Heart left ventricle (tissue), 16 donors: ENCODE measurements at regions not wholly inside any gene's neighbourhood (a gene's known extent, or its start where the extent isn't known, plus 50 kb on each side); places are given as distances from the start of the nearest gene placed in this dataset.

Experiments
- ATAC-seq, 4 donors: fragments of 200-7000 bp; cut with Tn5 transposase; one replicate each; pipeline ENCODE4 v1.9.1; 2020 to 2022; ENCODE audit warnings: moderate library complexity in 4 of 4, mild to moderate bottlenecking in 3 of 4, moderate number of reproducible peaks in 1 of 4
- DNase-seq, 5 donors: peaks; one replicate each; pipeline ENCODE4 v3.0.0-alpha.2; 2020
- H3K27ac ChIP-seq, 12 donors: fragments of 200-600 bp; sonication (generic) in 4 of 12; one replicate each; pipeline versions ENCODE4 v1.5.0 to v1.8.0; 2016 to 2022; ENCODE audit warnings: mild to moderate bottlenecking in 2 of 12
- H3K27me3 ChIP-seq, 9 donors: fragments of 200-600 bp; sonication (generic) in 2 of 9; one replicate each; pipeline versions ENCODE4 v1.5.1 to v1.8.0; 2016 to 2022; ENCODE audit warnings: mild to moderate bottlenecking in 3 of 9
- H3K36me3 ChIP-seq, 9 donors: fragments of 200-600 bp; sonication (generic) in 2 of 9; one replicate each; pipeline versions ENCODE4 v1.5.0 to v1.8.0; 2018 to 2022; ENCODE audit warnings: mild to moderate bottlenecking in 2 of 9
- H3K4me1 ChIP-seq, 12 donors: fragments of 200-600 bp; sonication (generic) in 4 of 12; one replicate each; pipeline versions ENCODE4 v1.5.0 to v1.8.0; 2016 to 2022; ENCODE audit warnings: mild to moderate bottlenecking in 3 of 12
- H3K4me3 ChIP-seq, 12 donors: fragments of 200-600 bp; sonication (generic) in 4 of 12; one replicate each; pipeline versions ENCODE4 v1.5.0 to v1.8.0; 2017 to 2022; ENCODE audit warnings: mild to moderate bottlenecking in 9 of 12, moderate library complexity in 4 of 12
- H3K9me3 ChIP-seq, 12 donors: fragments of 200-600 bp; sonication (generic) in 4 of 12; one replicate each; pipeline versions ENCODE4 v1.5.0 to v1.8.0; 2016 to 2022; ENCODE audit warnings: mild to moderate bottlenecking in 1 of 12
- CTCF ChIP-seq, 12 donors: fragments of 200-600 bp; sonication (generic) in 4 of 12; IDR thresholded peaks; one replicate each; pipeline versions ENCODE4 v1.5.0 to v1.8.0; 2018 to 2022; ENCODE audit warnings: antibody characterized with exemption in 12 of 12, mild to moderate bottlenecking in 5 of 12
- POLR2A ChIP-seq, 2 donors: fragments of 450-650 bp; IDR thresholded peaks; one replicate each; pipeline ENCODE4 v1.6.1; 2017; ENCODE audit warnings: antibody characterized with exemption in 2 of 2, mild to moderate bottlenecking in 2 of 2, moderate library complexity in 2 of 2
- WGBS, 4 donors: extraction: QIAGEN DNeasy Blood & Tissue Kit in 2 of 4; methylation state at CpG; one replicate each; pipeline versions ENCODE4 v1.1.5 to v1.1.7; 2013 to 2018; 5-methylcytosine and 5-hydroxymethylcytosine counted together
- intact Hi-C, 10 donors: fragments of 100-400 bp; cut with DNase I; formaldehyde crosslinking; loops; one replicate each; pipeline versions ENCODE4 v1.11.1 to v1.14.2; 2022
- donor health status: ischemic (EF 13 %, LVEDD 7.1; RV severe dilation, severe dysfunction).
- donor health status: healthy with polysubstance abuse.
- donor health status: DM: no; HTN: yes; CAD: no.
- donor health status: DM: no; HTN: no; CAD: no.
- donor health status: ischemic (EF 25% LVEDD 6.9; RV normal size, moderate dysfunction).
- donor health status: ischemic (EF 25% LVEDD 5.7; RV mildly dilated, moderate dysfunction).
- donor health status: healthy.
- donor health status: DM: yes; HTN: yes; CAD: no.
- donor health status: ischemic (EF 35%, LVEDD 5.7; RV mildly dilated, moderate dysfunction).
- donor health status: nonischemic (EF 11% LVEDD 7.7; RV severe dilation, severe dysfunction).
- donor health status: DM: yes; HTN: yes; CAD: no.
- donor health status: PGD.
- donor health status: ischemic (EF 29% LVEDD 5.4; RV normal size, mild dysfunction).
- donor health status: nonischemic (EF 23%, LVEDD 6.1; RV moderate dilation, normal function).

GRCh38 chr17:70863436-70864248 is 694.3 kb downstream of the KCNJ2 start:
- DNase-seq (peak in 2 of 5 donors; percentile 30 to 39), ATAC-seq (peak in 1 of 4 donors; percentile 58)
- WGBS, 4 donors = 65 to 74% (median 66%) methylated on average over 8 of the region's 8 CpGs
- H3K27me3 ChIP-seq = no peaks in the 10 kb centered on the region
- no peaks in the 10 kb centered on the region for H3K9me3 ChIP-seq
- H3K4me3 ChIP-seq = no peak overlapping the region
- H3K36me3 ChIP-seq = no peaks in the 10 kb centered on the region
- no peaks in the 10 kb centered on the region for H3K4me1 ChIP-seq
- intact Hi-C loops = no loop called here
- no peak overlapping the region for H3K27ac ChIP-seq
- no peak for TF ChIP-seq POLR2A (IDR thresholded peaks at IDR 0.05)
- TF ChIP-seq CTCF (IDR thresholded peaks at IDR 0.05) = no peak

- WGBS, 4 donors = 57 to 82% (median 79%) methylated on average over 5 of the region's 5 CpGs
- Histone ChIP-seq H3K9me3 (no peaks in the 10 kb centered on the region), H3K27me3 (no peaks in the 10 kb centered on the region), H3K27ac (no peak overlapping the region), H3K36me3 (no peaks in the 10 kb centered on the region), H3K4me3 (no peak overlapping the region), H3K4me1 (no peaks in the 10 kb centered on the region)
- ATAC-seq (no peak), DNase-seq (no peak)
- TF ChIP-seq POLR2A (IDR thresholded peaks at IDR 0.05) (no peak), CTCF (IDR thresholded peaks at IDR 0.05) (no peak)
- intact Hi-C loops = no loop called here
Observed at GRCh38 chr17:70865993-70866804, 696.9 kb downstream of the KCNJ2 start.

- H3K27me3 ChIP-seq = no peaks in the 10 kb centered on the region
- intact Hi-C loops = no loop called here
- 85 to 94% (median 91%) methylated on average over 2 of the region's 2 CpGs for WGBS, 4 donors
- TF ChIP-seq CTCF (IDR thresholded peaks at IDR 0.05) (no peak), POLR2A (IDR thresholded peaks at IDR 0.05) (no peak)
- no peaks in the 10 kb centered on the region for H3K36me3 ChIP-seq
- no peak overlapping the region for H3K27ac ChIP-seq
- no peaks in the 10 kb centered on the region for H3K9me3 ChIP-seq
- ATAC-seq (no peak), DNase-seq (no peak)
- H3K4me1 ChIP-seq = peaks cover 0 to 3% (median 0%) of the 10 kb centered on the region in 12 donors
- H3K4me3 ChIP-seq = no peak overlapping the region
Observed at GRCh38 chr17:70868149-70868548, 698.8 kb downstream of the KCNJ2 start.

- no peak overlapping the region for H3K27ac ChIP-seq
- intact Hi-C loops = no loop called here
- WGBS, 4 donors = 72 to 81% (median 74%) methylated on average over 2 of the region's 2 CpGs
- H3K27me3 ChIP-seq = no peaks in the 10 kb centered on the region
- no peaks in the 10 kb centered on the region for H3K9me3 ChIP-seq
- no peak for TF ChIP-seq CTCF (IDR thresholded peaks at IDR 0.05)
- no peak for TF ChIP-seq POLR2A (IDR thresholded peaks at IDR 0.05)
- no peaks in the 10 kb centered on the region for H3K36me3 ChIP-seq
- no peak overlapping the region for H3K4me3 ChIP-seq
- H3K4me1 ChIP-seq = peaks cover 0 to 3% (median 0%) of the 10 kb centered on the region in 12 donors
- DNase-seq (no peak), ATAC-seq (no peak)
Observed at GRCh38 chr17:70869402-70870085, 700.2 kb downstream of the KCNJ2 start.
